MCF 10A (cell line): ENCODE measurements at regions not wholly inside any gene's neighbourhood (a gene's known extent, or its start where the extent isn't known, plus 50 kb on each side); places are given as distances from the start of the nearest gene placed in this dataset.

Experiments used
- BruUV-seq: library from RNA; stranded (reverse); fragments of 400-500 nt; replicated peaks from 2 replicates; lab custom pipeline; 2021; lab: Mats Ljungman, UMichigan
- CTCF ChIA-PET: fragments of 300-600 bp; sonication (Branson Sonifier 250); formaldehyde crosslinking; extraction: SDS; loops from one replicate; lab custom pipeline; 2021; ENCODE audit warnings: antibody characterized with exemption, inconsistent platforms; lab: Yijun Ruan, JAX
- POLR2A ChIA-PET: fragments of 300-600, 350-650 bp; sonication (Branson Sonifier 250); formaldehyde crosslinking; extraction: SDS; loops from one replicate; lab custom pipeline; 2020; ENCODE audit warnings: antibody characterized with exemption, inconsistent platforms; lab: Yijun Ruan, JAX
- DNase-seq: peaks from one replicate; pipeline ENCODE4 v3.0.0-alpha.2; 2018; ENCODE audit not compliant: unreplicated experiment
- H3K27ac Mint-ChIP-seq: one replicate; pipeline ENCODE4 v1.8.0; 2022; ENCODE audit warnings: mild to moderate bottlenecking, low read depth, mixed read lengths; ENCODE audit not compliant: unreplicated experiment
- H3K27me3 Mint-ChIP-seq: one replicate; pipeline ENCODE4 v1.8.0; 2022; ENCODE audit warnings: mixed read lengths; ENCODE audit not compliant: insufficient read depth, unreplicated experiment
- H3K36me3 Mint-ChIP-seq: one replicate; pipeline ENCODE4 v1.8.0; 2022; ENCODE audit warnings: mild to moderate bottlenecking, moderate library complexity, mixed read lengths; ENCODE audit not compliant: insufficient read depth, unreplicated experiment
- H3K4me1 Mint-ChIP-seq: one replicate; pipeline ENCODE4 v1.8.0; 2022; ENCODE audit warnings: mixed read lengths; ENCODE audit not compliant: insufficient read depth, unreplicated experiment
- H3K4me3 Mint-ChIP-seq: one replicate; pipeline ENCODE4 v1.8.0; 2022; ENCODE audit warnings: mild to moderate bottlenecking, moderate library complexity, mixed read lengths; ENCODE audit not compliant: unreplicated experiment
- H3K9me3 Mint-ChIP-seq: one replicate; pipeline ENCODE4 v1.8.0; 2022; ENCODE audit warnings: mixed read lengths; ENCODE audit not compliant: unreplicated experiment
- intact Hi-C: fragments of 100-400 bp; cut with micrococcal nuclease; formaldehyde crosslinking; loops from 2 replicates; pipeline ENCODE4 v1.14.1; 2022
- TF ChIP-seq, protein P1 (sequence below): fragments of 200-600 bp; IDR thresholded peaks from one replicate; pipeline ENCODE4 v1.8.0; 2022; ENCODE audit warnings: antibody characterized with exemption, mild to moderate bottlenecking; ENCODE audit not compliant: unreplicated experiment

DNA sequence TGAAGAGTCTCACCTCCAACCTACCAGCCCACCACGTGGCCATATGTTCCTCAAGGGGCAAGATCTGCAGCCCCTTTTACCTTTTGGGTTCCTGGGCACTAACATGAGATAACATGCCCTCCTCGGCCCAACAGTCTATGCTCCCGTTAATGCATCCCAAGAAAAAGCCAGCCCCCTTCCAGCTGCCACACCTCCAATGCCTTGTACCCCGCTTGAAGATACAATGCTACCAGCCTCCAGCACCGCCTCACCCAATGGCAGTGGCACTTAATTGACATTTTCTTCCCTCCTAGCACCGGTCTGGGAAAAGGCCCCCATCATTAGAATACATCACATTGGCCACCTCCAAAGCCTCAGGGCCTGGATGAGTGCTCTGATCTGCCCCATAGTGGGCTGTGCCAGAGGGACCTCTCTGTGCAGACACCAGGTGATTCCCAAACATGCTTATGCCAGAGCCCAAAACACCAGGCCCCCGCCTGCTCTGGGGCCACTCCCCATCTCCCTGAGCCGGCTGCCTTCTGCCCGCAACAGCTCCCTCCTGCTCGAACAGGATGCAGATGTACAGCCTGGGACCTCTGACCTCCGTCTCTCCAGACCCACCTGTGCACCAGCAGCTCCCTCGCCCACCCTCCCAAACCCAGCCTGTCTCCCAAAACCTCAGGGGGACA, 118.3 kb downstream of the NCOR2 start:
- DNase-seq: no peak
- H3K9me3 Mint-ChIP-seq: no peaks in the 10 kb centered on the region
- BruUV-seq: no TSS peak
- peaks cover 25% of the 10 kb centered on the region for H3K36me3 Mint-ChIP-seq
- H3K4me1 Mint-ChIP-seq: peaks cover 4% of the 10 kb centered on the region
- intact Hi-C loops: no loop called here
- TF ChIP-seq, protein P1, sequence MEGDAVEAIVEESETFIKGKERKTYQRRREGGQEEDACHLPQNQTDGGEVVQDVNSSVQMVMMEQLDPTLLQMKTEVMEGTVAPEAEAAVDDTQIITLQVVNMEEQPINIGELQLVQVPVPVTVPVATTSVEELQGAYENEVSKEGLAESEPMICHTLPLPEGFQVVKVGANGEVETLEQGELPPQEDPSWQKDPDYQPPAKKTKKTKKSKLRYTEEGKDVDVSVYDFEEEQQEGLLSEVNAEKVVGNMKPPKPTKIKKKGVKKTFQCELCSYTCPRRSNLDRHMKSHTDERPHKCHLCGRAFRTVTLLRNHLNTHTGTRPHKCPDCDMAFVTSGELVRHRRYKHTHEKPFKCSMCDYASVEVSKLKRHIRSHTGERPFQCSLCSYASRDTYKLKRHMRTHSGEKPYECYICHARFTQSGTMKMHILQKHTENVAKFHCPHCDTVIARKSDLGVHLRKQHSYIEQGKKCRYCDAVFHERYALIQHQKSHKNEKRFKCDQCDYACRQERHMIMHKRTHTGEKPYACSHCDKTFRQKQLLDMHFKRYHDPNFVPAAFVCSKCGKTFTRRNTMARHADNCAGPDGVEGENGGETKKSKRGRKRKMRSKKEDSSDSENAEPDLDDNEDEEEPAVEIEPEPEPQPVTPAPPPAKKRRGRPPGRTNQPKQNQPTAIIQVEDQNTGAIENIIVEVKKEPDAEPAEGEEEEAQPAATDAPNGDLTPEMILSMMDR: no peak
- H3K27me3 Mint-ChIP-seq: no peaks in the 10 kb centered on the region
- POLR2A ChIA-PET: no interaction called here
- H3K27ac Mint-ChIP-seq: no peak overlapping the region
- CTCF ChIA-PET: interaction anchor here (0.7 kb wide), 1 partner anchor 48 kb away, joined by 3 read pairs; no protein-coding TSS in a partner anchor
- H3K4me3 Mint-ChIP-seq: no peak overlapping the region

DNA sequence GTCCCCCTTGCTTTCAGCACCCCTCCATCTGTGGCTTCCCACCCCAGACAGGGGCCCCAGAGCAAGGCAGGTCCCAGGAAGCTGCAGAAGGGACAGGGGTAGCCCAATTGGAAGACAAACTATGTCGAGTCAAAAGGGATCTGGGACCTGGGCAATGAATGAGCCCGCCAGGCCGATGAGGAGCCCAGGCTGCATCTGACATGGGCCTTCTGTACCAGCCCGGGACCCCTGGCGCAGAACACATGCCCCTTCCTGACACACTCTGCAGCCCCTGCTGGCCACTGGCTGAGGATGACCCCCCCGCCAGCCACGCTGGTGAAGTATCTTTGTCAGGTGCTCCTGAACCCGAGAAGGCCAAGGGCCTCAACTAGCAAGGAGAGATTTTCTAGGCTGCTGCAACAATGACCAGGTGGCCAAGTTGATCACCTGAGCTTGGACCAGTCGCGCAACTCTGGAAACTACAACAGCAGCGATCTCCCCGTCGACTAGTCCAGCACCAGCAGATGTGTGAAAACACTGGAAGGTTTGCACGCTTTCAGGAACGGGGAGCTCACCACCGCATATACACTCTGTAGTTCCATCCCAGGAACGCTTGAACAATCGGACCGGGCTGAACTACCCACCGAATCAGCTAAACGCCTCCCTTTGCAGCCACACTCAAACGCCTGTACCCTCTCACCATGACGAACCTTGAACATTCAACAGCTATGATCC, 119.0 kb downstream of the NCOR2 start:
- Mint-ChIP-seq H3K9me3 (no peaks in the 10 kb centered on the region), H3K36me3 (peaks cover 31% of the 10 kb centered on the region), H3K27ac (no peak overlapping the region), H3K27me3 (no peaks in the 10 kb centered on the region), H3K4me1 (peaks cover 4% of the 10 kb centered on the region), H3K4me3 (no peak overlapping the region)
- no peak for DNase-seq
- BruUV-seq: no TSS peak
- TF ChIP-seq, protein P1: no peak
- ChIA-PET POLR2A (interaction anchor here (0.7 kb wide), 1 partner anchor 32 kb away, joined by 3 read pairs; no protein-coding TSS in a partner anchor), CTCF (interaction anchor here (0.7 kb wide), 1 partner anchor 49 kb away, joined by 3 read pairs; no protein-coding TSS in a partner anchor)
- intact Hi-C loops: no loop called here

DNA sequence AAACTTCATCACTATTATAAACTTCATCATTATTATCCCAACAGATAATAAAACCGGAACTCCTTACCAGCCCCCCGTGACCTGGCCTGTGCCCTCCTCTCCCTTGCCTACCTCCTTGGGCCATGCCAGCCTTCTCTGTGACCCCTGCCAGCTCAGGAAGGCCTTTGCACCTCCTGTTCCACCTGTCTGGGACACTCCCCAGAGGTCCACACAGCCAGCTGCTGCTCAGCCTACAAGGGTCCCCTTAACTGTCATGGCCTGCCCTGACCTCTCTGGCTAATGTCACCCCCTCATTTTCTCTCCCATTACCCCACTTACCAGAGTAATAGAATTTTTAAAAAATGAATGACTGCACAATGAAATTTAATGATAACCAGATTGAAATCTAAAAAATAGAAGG, 121.0 kb downstream of the NCOR2 start:
- Mint-ChIP-seq H3K4me1 (peaks cover 4% of the 10 kb centered on the region), H3K9me3 (no peaks in the 10 kb centered on the region), H3K27ac (no peak overlapping the region), H3K27me3 (no peaks in the 10 kb centered on the region), H3K36me3 (peaks cover 50% of the 10 kb centered on the region), H3K4me3 (no peak overlapping the region)
- TF ChIP-seq, protein P1: no peak
- intact Hi-C loops: no loop called here
- POLR2A ChIA-PET: no interaction called here
- BruUV-seq: no TSS peak
- CTCF ChIA-PET: no interaction called here
- no peak for DNase-seq

DNA sequence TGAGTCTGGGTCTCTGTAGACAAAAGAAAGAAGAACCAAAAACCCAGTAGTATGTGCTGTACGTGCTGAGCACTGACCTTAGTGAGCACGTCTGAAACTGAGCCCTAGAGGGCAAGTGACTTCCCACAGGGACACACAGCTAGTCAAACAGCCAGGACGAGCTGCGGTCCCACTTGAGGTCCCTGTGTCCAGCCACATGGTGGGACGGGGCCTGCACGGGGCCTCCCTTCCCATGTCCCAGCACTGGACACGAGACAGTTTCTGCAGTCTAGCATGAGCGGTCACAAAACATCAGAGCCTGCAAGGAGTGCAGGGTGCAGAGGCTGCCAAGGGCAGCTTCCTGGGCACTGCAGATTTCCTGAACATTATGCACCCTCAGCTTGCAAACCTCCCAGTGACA, 121.6 kb downstream of the NCOR2 start:
- intact Hi-C loops: no loop called here
- H3K4me1 Mint-ChIP-seq: peaks cover 4% of the 10 kb centered on the region
- no peak overlapping the region for H3K27ac Mint-ChIP-seq
- no peaks in the 10 kb centered on the region for H3K27me3 Mint-ChIP-seq
- CTCF ChIA-PET: no interaction called here
- TF ChIP-seq, protein P1: no peak
- H3K36me3 Mint-ChIP-seq: peaks cover 52% of the 10 kb centered on the region
- no peak for DNase-seq
- H3K4me3 Mint-ChIP-seq: no peak overlapping the region
- no peaks in the 10 kb centered on the region for H3K9me3 Mint-ChIP-seq
- no TSS peak for BruUV-seq
- POLR2A ChIA-PET: no interaction called here
